ENCODE measurements at regions not wholly inside any gene's neighbourhood (a gene's known extent, or its start where the extent isn't known, plus 50 kb on each side); places are given as distances from the start of the nearest gene placed in this dataset.

DNA sequence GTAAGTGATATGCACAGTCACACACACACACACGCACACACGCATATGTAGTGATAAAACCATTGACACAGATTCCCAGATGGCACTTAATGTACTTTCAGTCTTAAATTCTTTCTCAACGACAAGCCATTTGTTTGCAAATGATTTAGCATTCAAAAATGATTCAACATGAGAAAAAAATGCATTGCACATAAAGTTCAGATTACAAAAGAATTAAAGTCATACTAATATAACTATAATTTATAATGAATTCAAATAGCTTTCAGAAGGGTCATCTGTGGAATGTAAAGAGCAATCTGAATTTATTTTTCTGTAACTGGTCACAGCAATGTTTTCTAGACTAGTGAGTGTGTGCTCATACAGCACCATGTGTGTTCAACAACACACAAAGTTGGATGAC is 521.6 kb upstream of the ZNF337 start:
- no peak for TF ChIP-seq POLR2A (IDR thresholded peaks at IDR 0.05)
- TF ChIP-seq, protein P1, sequence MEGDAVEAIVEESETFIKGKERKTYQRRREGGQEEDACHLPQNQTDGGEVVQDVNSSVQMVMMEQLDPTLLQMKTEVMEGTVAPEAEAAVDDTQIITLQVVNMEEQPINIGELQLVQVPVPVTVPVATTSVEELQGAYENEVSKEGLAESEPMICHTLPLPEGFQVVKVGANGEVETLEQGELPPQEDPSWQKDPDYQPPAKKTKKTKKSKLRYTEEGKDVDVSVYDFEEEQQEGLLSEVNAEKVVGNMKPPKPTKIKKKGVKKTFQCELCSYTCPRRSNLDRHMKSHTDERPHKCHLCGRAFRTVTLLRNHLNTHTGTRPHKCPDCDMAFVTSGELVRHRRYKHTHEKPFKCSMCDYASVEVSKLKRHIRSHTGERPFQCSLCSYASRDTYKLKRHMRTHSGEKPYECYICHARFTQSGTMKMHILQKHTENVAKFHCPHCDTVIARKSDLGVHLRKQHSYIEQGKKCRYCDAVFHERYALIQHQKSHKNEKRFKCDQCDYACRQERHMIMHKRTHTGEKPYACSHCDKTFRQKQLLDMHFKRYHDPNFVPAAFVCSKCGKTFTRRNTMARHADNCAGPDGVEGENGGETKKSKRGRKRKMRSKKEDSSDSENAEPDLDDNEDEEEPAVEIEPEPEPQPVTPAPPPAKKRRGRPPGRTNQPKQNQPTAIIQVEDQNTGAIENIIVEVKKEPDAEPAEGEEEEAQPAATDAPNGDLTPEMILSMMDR (IDR thresholded peaks at IDR 0.05) = no peak

All from testis (tissue), 2 donors.